CD14-positive monocyte (primary cell): ENCODE measurements at regions not wholly inside any gene's neighbourhood (a gene's known extent, or its start where the extent isn't known, plus 50 kb on each side); places are given as distances from the start of the nearest gene placed in this dataset.
"Not testable (repeated sequence)": the region's sequence is repeated elsewhere in the genome, so short reads cannot be mapped to it uniquely, and the experiment has no call there.

Experiments used
- DNase-seq, 3 donors: peaks; one replicate each; pipeline ENCODE4 v3.0.0-alpha.2; 2011 to 2022
- H2AFZ ChIP-seq: 2 replicates; pipeline ENCODE4 v1.6.0; 2012; ENCODE audit warnings: mild to moderate bottlenecking, low read depth, low read length, inconsistent platforms; ENCODE audit not compliant: insufficient read depth, poor library complexity, severe bottlenecking
- H3K27ac ChIP-seq, 2 donors: 1 replicate in 1 of 2; 2 replicates in 1 of 2; pipeline ENCODE4 v1.5.1; 2012 to 2013; ENCODE audit warnings: low read length in 2 of 2, control low read depth in 1 of 2, inconsistent platforms in 1 of 2, low read depth in 1 of 2, mild to moderate bottlenecking in 1 of 2
- H3K27me3 ChIP-seq, 2 donors: one replicate each; pipeline versions ENCODE4 v1.6.0 to v1.6.1; 2011 to 2013; ENCODE audit warnings: low read length in 2 of 2; ENCODE audit not compliant: control insufficient read depth in 2 of 2, insufficient read depth in 2 of 2
- H3K36me3 ChIP-seq, 2 donors: replicated peaks in 1 of 2; 1 replicate in 1 of 2; 2 replicates in 1 of 2; pipeline versions ENCODE4 v1.5.1 to v1.6.1; 2012 to 2013; ENCODE audit warnings: low read length in 2 of 2, control low read depth in 1 of 2, inconsistent platforms in 1 of 2, mild to moderate bottlenecking in 1 of 2; ENCODE audit not compliant: insufficient read depth in 2 of 2, control insufficient read depth in 1 of 2
- H3K4me1 ChIP-seq, 2 donors: 1 replicate in 1 of 2; 2 replicates in 1 of 2; pipeline versions ENCODE4 v1.5.1 to v1.6.1; 2012 to 2013; ENCODE audit warnings: low read length in 2 of 2, control low read depth in 1 of 2, inconsistent platforms in 1 of 2, mild to moderate bottlenecking in 1 of 2, moderate library complexity in 1 of 2; ENCODE audit not compliant: insufficient read depth in 2 of 2, control insufficient read depth in 1 of 2
- H3K4me2 ChIP-seq: replicated peaks from 2 replicates; pipeline ENCODE3; 2012; ENCODE audit warnings: low read length, moderate library complexity, mild to moderate bottlenecking; ENCODE audit not compliant: poor library complexity, severe bottlenecking; ENCODE audit errors: extremely low read depth
- H3K4me3 ChIP-seq, 3 experiments: fragments of 200-600 bp in 1 of 3; sonication (generic) in 1 of 3; replicated peaks in 1 of 3; 1 replicate in 2 of 3; 2 replicates in 1 of 3; pipeline ENCODE4 v1.5.1; 2011 to 2013; ENCODE audit warnings: low read length in 3 of 3, mild to moderate bottlenecking in 3 of 3, control low read depth in 2 of 3, low read depth in 2 of 3, inconsistent platforms in 1 of 3, moderate library complexity in 1 of 3
- H3K79me2 ChIP-seq: 2 replicates; pipeline ENCODE4 v1.6.0; 2012; ENCODE audit warnings: mild to moderate bottlenecking, control low read depth, inconsistent platforms, low read length, moderate library complexity; ENCODE audit not compliant: insufficient read depth
- H3K9ac ChIP-seq: 2 replicates; pipeline ENCODE4 v1.6.0; 2017; ENCODE audit warnings: low read length, mild to moderate bottlenecking; ENCODE audit not compliant: insufficient read depth, poor library complexity, severe bottlenecking
- H3K9me3 ChIP-seq, 2 donors: replicated peaks in 1 of 2; 1 replicate in 1 of 2; 2 replicates in 1 of 2; pipeline versions ENCODE4 v1.5.1 to v1.6.1; 2012 to 2013; ENCODE audit warnings: low read length in 2 of 2, control low read depth in 1 of 2; ENCODE audit not compliant: control insufficient read depth in 1 of 2, insufficient read depth in 1 of 2
- H4K20me1 ChIP-seq: 2 replicates; pipeline ENCODE4 v1.6.0; 2012; ENCODE audit warnings: mild to moderate bottlenecking, low read length, control low read depth, moderate library complexity; ENCODE audit not compliant: insufficient read depth
- H3K27ac Mint-ChIP-seq, 7 donors: one replicate each; pipeline ENCODE4 v1.8.0; 2020; ENCODE audit warnings: mild to moderate bottlenecking in 7 of 7, mixed read lengths in 7 of 7, moderate library complexity in 6 of 7, inconsistent platforms in 2 of 7
- H3K27me3 Mint-ChIP-seq, 3 donors: one replicate each; pipeline ENCODE4 v1.8.0; 2021 to 2022; ENCODE audit warnings: low read depth in 3 of 3, mild to moderate bottlenecking in 3 of 3, mixed read lengths in 3 of 3, moderate library complexity in 3 of 3, inconsistent platforms in 1 of 3
- H3K36me3 Mint-ChIP-seq, 2 donors: one replicate each; pipeline ENCODE4 v1.8.0; 2020; ENCODE audit warnings: mixed read lengths in 2 of 2, inconsistent platforms in 1 of 2, mild to moderate bottlenecking in 1 of 2
- H3K4me1 Mint-ChIP-seq: one replicate; pipeline ENCODE4 v1.8.0; 2020; ENCODE audit warnings: mild to moderate bottlenecking, mixed read lengths
- H3K4me3 Mint-ChIP-seq, 2 donors: one replicate each; pipeline ENCODE4 v1.8.0; 2020; ENCODE audit warnings: mild to moderate bottlenecking in 2 of 2, mixed read lengths in 2 of 2, moderate library complexity in 1 of 2
- H3K9me3 Mint-ChIP-seq, 7 donors: one replicate each; pipeline ENCODE4 v1.8.0; 2020 to 2022; ENCODE audit warnings: mixed read lengths in 7 of 7, mild to moderate bottlenecking in 6 of 7, moderate library complexity in 6 of 7, inconsistent platforms in 2 of 7
- CTCF ChIP-seq: fragments of 200-600 bp; IDR thresholded peaks from one replicate; pipeline ENCODE4 v1.8.0; 2022; ENCODE audit warnings: antibody characterized with exemption, mild to moderate bottlenecking
- WGBS: methylation state at CpG from one replicate; pipeline ENCODE4 v1.1.5; 2013; ENCODE audit warnings: missing lambda C conversion rate; ENCODE audit not compliant: insufficient coverage; 5-methylcytosine and 5-hydroxymethylcytosine counted together
- intact Hi-C, 2 donors: fragments of 100-400 bp; cut with micrococcal nuclease; formaldehyde crosslinking; loops; one replicate each; pipeline versions ENCODE4 v1.15.0 to v1.15.1; 2023

- intact Hi-C loops, result no loop called here
- no peak for DNase-seq
- no peak overlapping the region for H3K4me3 ChIP-seq
- no peaks in the 10 kb centered on the region for H3K9me3 ChIP-seq
- H3K36me3 ChIP-seq, result no peaks in the 10 kb centered on the region
- no peaks in the 10 kb centered on the region for H3K4me1 ChIP-seq
- H3K27ac ChIP-seq, result no peak overlapping the region
- no peak overlapping the region for H3K27ac Mint-ChIP-seq
- H3K27me3 ChIP-seq, result no peaks in the 10 kb centered on the region
- H3K4me1 Mint-ChIP-seq, result no peaks in the 10 kb centered on the region
- no peaks in the 10 kb centered on the region for H3K79me2 ChIP-seq
- H3K4me2 ChIP-seq, result no peak overlapping the region
- H3K4me3 Mint-ChIP-seq, result no peak overlapping the region
- H2AFZ ChIP-seq, result no peak overlapping the region
- no peaks in the 10 kb centered on the region for H4K20me1 ChIP-seq
- TF ChIP-seq CTCF, result no peak
- H3K36me3 Mint-ChIP-seq, result no peaks in the 10 kb centered on the region
- WGBS, result 78% methylated on average over 11 of the region's 20 CpGs
- peaks cover 1 to 11% (median 2%) of the 10 kb centered on the region in 3 donors for H3K27me3 Mint-ChIP-seq
- H3K9ac ChIP-seq, result no peak overlapping the region
- H3K9me3 Mint-ChIP-seq, result peaks cover 0 to 2% (median 0%) of the 10 kb centered on the region in 7 donors
These were observed 64.4 kb upstream of the TAMM41 start for GRCh38 chr3:11910971-11911531.

- H3K79me2 ChIP-seq, DNase-seq, intact Hi-C loops, H3K27ac ChIP-seq, H2AFZ ChIP-seq, H3K9ac ChIP-seq, H3K4me1 ChIP-seq, H3K9me3 Mint-ChIP-seq, H4K20me1 ChIP-seq, H3K9me3 ChIP-seq, H3K27ac Mint-ChIP-seq, H3K4me1 Mint-ChIP-seq, H3K4me3 ChIP-seq, H3K4me3 Mint-ChIP-seq, H3K4me2 ChIP-seq, H3K36me3 Mint-ChIP-seq, H3K27me3 ChIP-seq, H3K36me3 ChIP-seq: not testable (repeated sequence)
- peaks cover 1 to 14% (median 2%) of the 10 kb centered on the region in 3 donors for H3K27me3 Mint-ChIP-seq
- whole genome bisulfite sequencing, result 87% methylated on average over 6 of the region's 10 CpGs
These were observed 65.2 kb upstream of the TAMM41 start for GRCh38 chr3:11911887-11912286.
